Hepatocyte (in vitro differentiated cells): ENCODE measurements at regions not wholly inside any gene's neighbourhood (a gene's known extent, or its start where the extent isn't known, plus 50 kb on each side); places are given as distances from the start of the nearest gene placed in this dataset.

Experiments
- DNase-seq: peaks from one replicate; pipeline ENCODE4 v3.0.0-alpha.2; 2016; ENCODE audit warnings: low spot score
- H2AFZ ChIP-seq: fragments of 200-600 bp; sonication (generic); 2 replicates; pipeline ENCODE4 v1.6.0; 2016; ENCODE audit warnings: antibody characterized with exemption, mild to moderate bottlenecking
- H3K27ac ChIP-seq: fragments of 200-600 bp; sonication (generic); 2 replicates; pipeline ENCODE4 v1.5.1; 2016; ENCODE audit warnings: mild to moderate bottlenecking
- H3K27me3 ChIP-seq: fragments of 200-600 bp; sonication (generic); 2 replicates; pipeline ENCODE4 v1.6.1; 2016
- H3K36me3 ChIP-seq: fragments of 200-600 bp; sonication (generic); replicated peaks from 2 replicates; pipeline ENCODE4 v1.5.1; 2016; ENCODE audit warnings: low read depth; ENCODE audit not compliant: insufficient read depth
- H3K4me1 ChIP-seq: fragments of 200-600 bp; sonication (generic); 2 replicates; pipeline ENCODE4 v1.5.1; 2016; ENCODE audit warnings: mild to moderate bottlenecking, moderate library complexity; ENCODE audit not compliant: insufficient read depth
- H3K4me2 ChIP-seq: fragments of 200-600 bp; sonication (generic); 2 replicates; pipeline ENCODE4 v1.6.0; 2016
- H3K4me3 ChIP-seq: fragments of 200-600 bp; sonication (generic); 2 replicates; pipeline ENCODE4 v1.5.1; 2016; ENCODE audit warnings: mild to moderate bottlenecking
- H3K79me2 ChIP-seq: fragments of 200-600 bp; sonication (generic); 2 replicates; pipeline ENCODE4 v1.6.0; 2017; ENCODE audit warnings: mild to moderate bottlenecking
- H3K9me2 ChIP-seq: fragments of 200-600 bp; sonication (generic); replicated peaks from 2 replicates; pipeline ENCODE4 v1.6.0; 2017; ENCODE audit warnings: mild to moderate bottlenecking; ENCODE audit not compliant: insufficient read depth
- H3K9me3 ChIP-seq: fragments of 200-600 bp; sonication (generic); 2 replicates; pipeline ENCODE4 v1.5.1; 2016; ENCODE audit warnings: low read depth, mild to moderate bottlenecking
- H4K20me1 ChIP-seq: fragments of 200-600 bp; sonication (generic); 2 replicates; pipeline ENCODE4 v1.6.0; 2016; ENCODE audit warnings: mild to moderate bottlenecking; ENCODE audit not compliant: insufficient read depth, poor library complexity, severe bottlenecking
- CTCF ChIP-seq: fragments of 200-600 bp; sonication (generic); IDR thresholded peaks from 2 replicates; pipeline ENCODE4 v1.5.1; 2016; ENCODE audit warnings: antibody characterized with exemption, mild to moderate bottlenecking; ENCODE audit not compliant: poor library complexity
- EZH2 ChIP-seq: fragments of 200-600 bp; sonication (generic); IDR thresholded peaks from 2 replicates; pipeline ENCODE4 v1.6.1; 2016; ENCODE audit warnings: antibody characterized with exemption, mild to moderate bottlenecking, borderline replicate concordance
- EZH2phosphoT487 ChIP-seq: fragments of 200-600 bp; sonication (generic); IDR thresholded peaks from one replicate; pipeline ENCODE4 v1.6.1; 2018; ENCODE audit warnings: antibody characterized with exemption, mild to moderate bottlenecking, low read depth, moderate library complexity; ENCODE audit not compliant: unreplicated experiment, severe bottlenecking
- WGBS: methylation state at CpG from one replicate; pipeline ENCODE4 v1.1.6; 2016; ENCODE audit warnings: low lambda C conversion rate; ENCODE audit errors: missing lambda C conversion rate; 5-methylcytosine and 5-hydroxymethylcytosine counted together

GRCh38 chr2:139228276-139228675 lies 448.1 kb upstream of the NXPH2 start:
- TF ChIP-seq EZH2phosphoT487 (no peak), CTCF (no peak), EZH2 (no peak)
- WGBS = 97% methylated on average over 2 of the region's 2 CpGs
- H4K20me1 ChIP-seq = no peaks in the 10 kb centered on the region
- H2AFZ ChIP-seq = no peak overlapping the region
- no peaks in the 10 kb centered on the region for H3K4me1 ChIP-seq
- no peak overlapping the region for H3K27ac ChIP-seq
- H3K36me3 ChIP-seq = no peaks in the 10 kb centered on the region
- H3K27me3 ChIP-seq = no peaks in the 10 kb centered on the region
- no peaks in the 10 kb centered on the region for H3K79me2 ChIP-seq
- no peak overlapping the region for H3K4me2 ChIP-seq
- no peak for DNase-seq
- no peaks in the 10 kb centered on the region for H3K9me3 ChIP-seq
- H3K4me3 ChIP-seq = no peak overlapping the region
- no peaks in the 10 kb centered on the region for H3K9me2 ChIP-seq

GRCh38 chr2:139225961-139226360 lies 445.8 kb upstream of the NXPH2 start:
- no peak overlapping the region for H3K4me2 ChIP-seq
- no peaks in the 10 kb centered on the region for H3K9me3 ChIP-seq
- no peaks in the 10 kb centered on the region for H3K9me2 ChIP-seq
- no peaks in the 10 kb centered on the region for H4K20me1 ChIP-seq
- WGBS = 95% methylated on average over 2 of the region's 2 CpGs
- H3K36me3 ChIP-seq = no peaks in the 10 kb centered on the region
- DNase-seq = no peak
- no peak overlapping the region for H3K27ac ChIP-seq
- no peak for TF ChIP-seq EZH2
- TF ChIP-seq CTCF = no peak
- no peak for TF ChIP-seq EZH2phosphoT487
- no peak overlapping the region for H2AFZ ChIP-seq
- H3K4me3 ChIP-seq = no peak overlapping the region
- H3K27me3 ChIP-seq = no peaks in the 10 kb centered on the region
- H3K4me1 ChIP-seq = no peaks in the 10 kb centered on the region
- H3K79me2 ChIP-seq = no peaks in the 10 kb centered on the region

GRCh38 chr2:139218181-139218580 lies 438.0 kb upstream of the NXPH2 start:
- Histone ChIP-seq H2AFZ (no peak overlapping the region), H3K4me1 (no peaks in the 10 kb centered on the region), H3K4me2 (no peak overlapping the region), H3K27me3 (no peaks in the 10 kb centered on the region), H3K27ac (no peak overlapping the region), H3K9me3 (no peaks in the 10 kb centered on the region), H3K36me3 (no peaks in the 10 kb centered on the region), H4K20me1 (no peaks in the 10 kb centered on the region), H3K9me2 (no peaks in the 10 kb centered on the region), H3K79me2 (no peaks in the 10 kb centered on the region), H3K4me3 (no peak overlapping the region)
- TF ChIP-seq EZH2 (no peak), EZH2phosphoT487 (no peak), CTCF (no peak)
- 96% methylated on average over 1 of the region's 1 CpG for WGBS
- DNase-seq = no peak

GRCh38 chr2:139217641-139218040 lies 437.5 kb upstream of the NXPH2 start:
- H3K27me3 ChIP-seq = no peaks in the 10 kb centered on the region
- H3K79me2 ChIP-seq = no peaks in the 10 kb centered on the region
- no peaks in the 10 kb centered on the region for H3K9me3 ChIP-seq
- H3K9me2 ChIP-seq = no peaks in the 10 kb centered on the region
- H3K27ac ChIP-seq = no peak overlapping the region
- no peak for DNase-seq
- no peaks in the 10 kb centered on the region for H3K36me3 ChIP-seq
- no peaks in the 10 kb centered on the region for H3K4me1 ChIP-seq
- no peak overlapping the region for H3K4me2 ChIP-seq
- no peak overlapping the region for H3K4me3 ChIP-seq
- no peaks in the 10 kb centered on the region for H4K20me1 ChIP-seq
- no peak overlapping the region for H2AFZ ChIP-seq
- WGBS = 87% methylated on average over 3 of the region's 3 CpGs
- TF ChIP-seq CTCF (no peak), EZH2phosphoT487 (no peak), EZH2 (no peak)
